H1 (cell line): ENCODE measurements at regions not wholly inside any gene's neighbourhood (a gene's known extent, or its start where the extent isn't known, plus 50 kb on each side); places are given as distances from the start of the nearest gene placed in this dataset.

ENCODE experiments used
- EGR1 ChIP-seq: IDR thresholded peaks from 2 replicates; pipeline ENCODE4 v1.6.1; 2011; ENCODE audit warnings: low read depth, low read length, borderline replicate concordance
- EP300 ChIP-seq, 2 experiments: IDR thresholded peaks; 1 replicate in 1 of 2; 2 replicates in 1 of 2; pipeline ENCODE4 v1.6.1; 2011 to 2012; ENCODE audit warnings: low read depth in 2 of 2, low read length in 2 of 2, mild to moderate bottlenecking in 2 of 2, borderline replicate concordance in 1 of 2, inconsistent platforms in 1 of 2, moderate library complexity in 1 of 2
- JUND ChIP-seq: IDR thresholded peaks from 2 replicates; pipeline ENCODE4 v1.6.1; 2011; ENCODE audit warnings: mild to moderate bottlenecking, improper control_type of control experiment, low read length
- POLR2A ChIP-seq, 2 experiments: IDR thresholded peaks; 1 replicate in 1 of 2; 2 replicates in 1 of 2; pipeline ENCODE4 v1.6.1; 2011; ENCODE audit warnings: low read depth in 2 of 2, low read length in 2 of 2, mild to moderate bottlenecking in 2 of 2; ENCODE audit errors: control extremely low read depth in 1 of 2
- SIN3A ChIP-seq, 2 experiments: IDR thresholded peaks in 1 of 2; conservative IDR thresholded peaks in 1 of 2; 2 replicates each; pipeline ENCODE4 v1.6.1; 2011 to 2012; ENCODE audit warnings: low read length in 2 of 2, improper control_type of control experiment in 1 of 2, low read depth in 1 of 2, mild to moderate bottlenecking in 1 of 2
- TF ChIP-seq, protein P1 (sequence below), 3 experiments: IDR thresholded peaks; 1 replicate in 2 of 3; 2 replicates in 1 of 3; pipeline versions ENCODE4 v1.5.1 to v1.6.1; 2011; ENCODE audit warnings: low read length in 3 of 3, mild to moderate bottlenecking in 3 of 3, inconsistent platforms in 2 of 3, low read depth in 1 of 3, moderate library complexity in 1 of 3; ENCODE audit not compliant: insufficient read depth in 1 of 3; ENCODE audit errors: control extremely low read depth in 1 of 3
- TF ChIP-seq, protein P2 (sequence below): IDR thresholded peaks from 2 replicates; pipeline ENCODE4 v1.6.1; 2012; ENCODE audit warnings: inconsistent platforms
- TF ChIP-seq, protein P3 (sequence below): IDR thresholded peaks from 2 replicates; pipeline ENCODE4 v1.6.1; 2012; ENCODE audit warnings: inconsistent platforms

DNA sequence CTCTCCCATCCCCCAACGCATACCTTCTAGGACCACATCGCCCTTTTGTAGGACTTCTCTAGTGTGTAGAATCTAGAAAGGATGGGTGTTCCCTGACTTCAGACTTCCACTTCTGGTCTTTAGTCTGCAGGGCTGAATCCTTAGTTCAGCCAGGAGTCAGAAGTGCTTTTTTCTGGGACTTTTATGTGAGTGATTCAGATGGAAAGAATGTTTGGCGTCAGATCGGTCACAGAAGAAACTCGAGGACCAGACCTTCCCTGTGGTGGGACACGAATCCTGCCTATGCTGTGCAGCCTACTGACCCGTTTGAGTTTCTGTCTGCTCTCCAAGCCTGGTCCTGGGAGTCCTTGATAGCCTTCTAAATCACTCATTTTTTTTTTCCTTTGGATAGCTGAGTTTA is 165.4 kb upstream of the SSTR1 start:
- TF ChIP-seq JUND (no peak), POLR2A (IDR thresholded peaks at IDR 0.05; ENCODE audit: control extremely low read depth in 1 of 2, low read depth in 2 of 2, low read length in 2 of 2) (no peak), SIN3A (conservative IDR thresholded peaks at IDR 0.05 in 1 of 2, IDR thresholded peaks at IDR 0.05 in 1 of 2; ENCODE audit: low read depth in 1 of 2, low read length in 2 of 2) (no peak), EGR1 (no peak), EP300 (IDR thresholded peaks at IDR 0.05; ENCODE audit: borderline replicate concordance in 1 of 2, low read depth in 2 of 2, low read length in 2 of 2) (no peak)
- TF ChIP-seq, protein P1, sequence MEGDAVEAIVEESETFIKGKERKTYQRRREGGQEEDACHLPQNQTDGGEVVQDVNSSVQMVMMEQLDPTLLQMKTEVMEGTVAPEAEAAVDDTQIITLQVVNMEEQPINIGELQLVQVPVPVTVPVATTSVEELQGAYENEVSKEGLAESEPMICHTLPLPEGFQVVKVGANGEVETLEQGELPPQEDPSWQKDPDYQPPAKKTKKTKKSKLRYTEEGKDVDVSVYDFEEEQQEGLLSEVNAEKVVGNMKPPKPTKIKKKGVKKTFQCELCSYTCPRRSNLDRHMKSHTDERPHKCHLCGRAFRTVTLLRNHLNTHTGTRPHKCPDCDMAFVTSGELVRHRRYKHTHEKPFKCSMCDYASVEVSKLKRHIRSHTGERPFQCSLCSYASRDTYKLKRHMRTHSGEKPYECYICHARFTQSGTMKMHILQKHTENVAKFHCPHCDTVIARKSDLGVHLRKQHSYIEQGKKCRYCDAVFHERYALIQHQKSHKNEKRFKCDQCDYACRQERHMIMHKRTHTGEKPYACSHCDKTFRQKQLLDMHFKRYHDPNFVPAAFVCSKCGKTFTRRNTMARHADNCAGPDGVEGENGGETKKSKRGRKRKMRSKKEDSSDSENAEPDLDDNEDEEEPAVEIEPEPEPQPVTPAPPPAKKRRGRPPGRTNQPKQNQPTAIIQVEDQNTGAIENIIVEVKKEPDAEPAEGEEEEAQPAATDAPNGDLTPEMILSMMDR (IDR thresholded peaks at IDR 0.05; ENCODE audit: control extremely low read depth in 1 of 3, insufficient read depth in 1 of 3, low read depth in 1 of 3, low read length in 3 of 3) = no peak
- TF ChIP-seq, protein P2, sequence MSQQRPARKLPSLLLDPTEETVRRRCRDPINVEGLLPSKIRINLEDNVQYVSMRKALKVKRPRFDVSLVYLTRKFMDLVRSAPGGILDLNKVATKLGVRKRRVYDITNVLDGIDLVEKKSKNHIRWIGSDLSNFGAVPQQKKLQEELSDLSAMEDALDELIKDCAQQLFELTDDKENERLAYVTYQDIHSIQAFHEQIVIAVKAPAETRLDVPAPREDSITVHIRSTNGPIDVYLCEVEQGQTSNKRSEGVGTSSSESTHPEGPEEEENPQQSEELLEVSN = no peak
- TF ChIP-seq, protein P3, sequence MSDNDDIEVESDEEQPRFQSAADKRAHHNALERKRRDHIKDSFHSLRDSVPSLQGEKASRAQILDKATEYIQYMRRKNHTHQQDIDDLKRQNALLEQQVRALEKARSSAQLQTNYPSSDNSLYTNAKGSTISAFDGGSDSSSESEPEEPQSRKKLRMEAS = no peak
